Astrocyte (in vitro differentiated cells and primary cell): ENCODE measurements at regions not wholly inside any gene's neighbourhood (a gene's known extent, or its start where the extent isn't known, plus 50 kb on each side); places are given as distances from the start of the nearest gene placed in this dataset.

Experiments
- DNase-seq: peaks from one replicate; pipeline ENCODE4 v3.0.0-alpha.2; 2010; ENCODE audit warnings: low read depth
- FAIRE-seq: peaks from 2 replicates; lab custom pipeline; 2011; peaks lifted over from hg19 to GRCh38; lab: Jason Lieb, UNC
- H2AFZ ChIP-seq: 2 replicates; pipeline ENCODE4 v1.6.0; 2012; ENCODE audit warnings: low read depth, low read length, inconsistent platforms
- H3K27ac ChIP-seq: 2 replicates; pipeline ENCODE4 v1.5.1; 2011; ENCODE audit warnings: low read depth, low read length, inconsistent platforms
- H3K27me3 ChIP-seq: 2 replicates; pipeline ENCODE4 v1.6.0; 2011; ENCODE audit warnings: low read length, inconsistent platforms; ENCODE audit not compliant: insufficient read depth
- H3K36me3 ChIP-seq: 2 replicates; pipeline ENCODE4 v1.5.1; 2011; ENCODE audit warnings: low read length, inconsistent platforms; ENCODE audit not compliant: insufficient read depth
- H3K4me1 ChIP-seq: 2 replicates; pipeline ENCODE4 v1.5.1; 2011; ENCODE audit warnings: low read length, inconsistent platforms; ENCODE audit not compliant: insufficient read depth
- H3K4me2 ChIP-seq: 2 replicates; pipeline ENCODE4 v1.6.0; 2012; ENCODE audit warnings: low read length, inconsistent platforms
- H3K4me3 ChIP-seq: 2 replicates; pipeline ENCODE4 v1.5.1; 2011; ENCODE audit warnings: low read depth, mild to moderate bottlenecking, low read length, inconsistent platforms; ENCODE audit not compliant: insufficient read depth
- H3K79me2 ChIP-seq: 2 replicates; pipeline ENCODE4 v1.6.0; 2012; ENCODE audit warnings: mild to moderate bottlenecking, low read length, inconsistent platforms; ENCODE audit not compliant: insufficient read depth
- H3K9ac ChIP-seq: 2 replicates; pipeline ENCODE4 v1.6.0; 2012; ENCODE audit warnings: mild to moderate bottlenecking, low read length, inconsistent platforms
- H3K9me3 ChIP-seq: 2 replicates; pipeline ENCODE4 v1.5.1; 2012; ENCODE audit warnings: low read depth, mild to moderate bottlenecking, low read length, inconsistent platforms; ENCODE audit not compliant: insufficient read depth
- H4K20me1 ChIP-seq: 2 replicates; pipeline ENCODE4 v1.6.0; 2012; ENCODE audit warnings: low read length, inconsistent platforms; ENCODE audit not compliant: insufficient read depth
- H3K27ac Mint-ChIP-seq: one replicate; pipeline ENCODE4 v1.8.0; 2021; ENCODE audit warnings: mild to moderate bottlenecking, mixed read lengths; ENCODE audit not compliant: unreplicated experiment
- H3K27me3 Mint-ChIP-seq: one replicate; pipeline ENCODE4 v1.8.0; 2021; ENCODE audit warnings: low read depth, mixed read lengths; ENCODE audit not compliant: unreplicated experiment
- H3K36me3 Mint-ChIP-seq: one replicate; pipeline ENCODE4 v1.8.0; 2021; ENCODE audit warnings: low read depth, mixed read lengths; ENCODE audit not compliant: unreplicated experiment
- H3K4me1 Mint-ChIP-seq: one replicate; pipeline ENCODE4 v1.8.0; 2021; ENCODE audit warnings: low read depth, mixed read lengths; ENCODE audit not compliant: unreplicated experiment
- H3K4me3 Mint-ChIP-seq: one replicate; pipeline ENCODE4 v1.8.0; 2021; ENCODE audit warnings: mild to moderate bottlenecking, moderate library complexity, mixed read lengths; ENCODE audit not compliant: unreplicated experiment
- H3K9me3 Mint-ChIP-seq: one replicate; pipeline ENCODE4 v1.8.0; 2021; ENCODE audit warnings: mild to moderate bottlenecking, mixed read lengths; ENCODE audit not compliant: unreplicated experiment
- CTCF ChIP-seq: IDR thresholded peaks from 2 replicates; pipeline ENCODE4 v1.5.1; 2011; ENCODE audit warnings: low read depth, mild to moderate bottlenecking, inconsistent platforms, low read length, moderate library complexity; ENCODE audit not compliant: insufficient read depth
- EZH2 ChIP-seq: IDR thresholded peaks from 2 replicates; pipeline ENCODE4 v1.6.1; 2012; ENCODE audit warnings: mild to moderate bottlenecking, low read length, inconsistent platforms; ENCODE audit not compliant: insufficient read depth

- H3K4me1 Mint-ChIP-seq, result no peaks in the 10 kb centered on the region
- DNase-seq, result no peak
- FAIRE-seq, result no peak
- no peak overlapping the region for H3K4me2 ChIP-seq
- H3K36me3 Mint-ChIP-seq, result no peaks in the 10 kb centered on the region
- H4K20me1 ChIP-seq, result no peaks in the 10 kb centered on the region
- no peak overlapping the region for H3K9ac ChIP-seq
- H3K4me3 Mint-ChIP-seq, result no peak overlapping the region
- no peaks in the 10 kb centered on the region for H3K79me2 ChIP-seq
- no peaks in the 10 kb centered on the region for H3K27me3 ChIP-seq
- H3K36me3 ChIP-seq, result no peaks in the 10 kb centered on the region
- H2AFZ ChIP-seq, result no peak overlapping the region
- no peak overlapping the region for H3K27ac Mint-ChIP-seq
- peaks cover 5% of the 10 kb centered on the region for H3K9me3 Mint-ChIP-seq
- TF ChIP-seq EZH2 (no peak), CTCF (no peak)
- H3K27ac ChIP-seq, result no peak overlapping the region
- no peaks in the 10 kb centered on the region for H3K4me1 ChIP-seq
- peaks cover 37% of the 10 kb centered on the region for H3K27me3 Mint-ChIP-seq
- H3K9me3 ChIP-seq, result no peaks in the 10 kb centered on the region
- H3K4me3 ChIP-seq, result no peak overlapping the region
These were observed 138.1 kb upstream of the KCNJ6 start for GRCh38 chr21:38054334-38054733.

- no peak overlapping the region for H3K4me3 ChIP-seq
- no peaks in the 10 kb centered on the region for H3K36me3 ChIP-seq
- H3K9ac ChIP-seq, result no peak overlapping the region
- FAIRE-seq, result no peak
- H4K20me1 ChIP-seq, result no peaks in the 10 kb centered on the region
- TF ChIP-seq CTCF, result no peak
- no peak for TF ChIP-seq EZH2
- no peaks in the 10 kb centered on the region for H3K27me3 ChIP-seq
- no peaks in the 10 kb centered on the region for H3K79me2 ChIP-seq
- DNase-seq, result no peak
- no peak overlapping the region for H3K27ac Mint-ChIP-seq
- no peak overlapping the region for H3K4me3 Mint-ChIP-seq
- no peaks in the 10 kb centered on the region for H3K36me3 Mint-ChIP-seq
- H3K9me3 Mint-ChIP-seq, result peaks cover 5% of the 10 kb centered on the region
- H2AFZ ChIP-seq, result no peak overlapping the region
- no peak overlapping the region for H3K4me2 ChIP-seq
- H3K4me1 Mint-ChIP-seq, result no peaks in the 10 kb centered on the region
- H3K27me3 Mint-ChIP-seq, result peaks cover 38% of the 10 kb centered on the region
- H3K27ac ChIP-seq, result no peak overlapping the region
- H3K9me3 ChIP-seq, result no peaks in the 10 kb centered on the region
- H3K4me1 ChIP-seq, result no peaks in the 10 kb centered on the region
These were observed 140.2 kb upstream of the KCNJ6 start for GRCh38 chr21:38056481-38056880.

GRCh38 chr21:38057626-38058025, 141.4 kb upstream of the KCNJ6 start:
- Histone ChIP-seq H3K36me3 (no peaks in the 10 kb centered on the region), H3K27me3 (no peaks in the 10 kb centered on the region), H4K20me1 (no peaks in the 10 kb centered on the region), H3K9ac (no peak overlapping the region), H3K9me3 (no peaks in the 10 kb centered on the region), H3K79me2 (no peaks in the 10 kb centered on the region), H2AFZ (no peak overlapping the region), H3K4me1 (no peaks in the 10 kb centered on the region), H3K4me3 (no peak overlapping the region), H3K4me2 (no peak overlapping the region), H3K27ac (no peak overlapping the region)
- DNase-seq (no peak), FAIRE-seq (no peak)
- H3K27ac Mint-ChIP-seq, result no peak overlapping the region
- no peak overlapping the region for H3K4me3 Mint-ChIP-seq
- peaks cover 5% of the 10 kb centered on the region for H3K9me3 Mint-ChIP-seq
- TF ChIP-seq EZH2, result no peak
- TF ChIP-seq CTCF, result no peak
- H3K27me3 Mint-ChIP-seq, result peaks cover 41% of the 10 kb centered on the region
- H3K4me1 Mint-ChIP-seq, result no peaks in the 10 kb centered on the region
- H3K36me3 Mint-ChIP-seq, result no peaks in the 10 kb centered on the region
